ENCODE measurements at regions not wholly inside any gene's neighbourhood (a gene's known extent, or its start where the extent isn't known, plus 50 kb on each side); places are given as distances from the start of the nearest gene placed in this dataset.

DNA sequence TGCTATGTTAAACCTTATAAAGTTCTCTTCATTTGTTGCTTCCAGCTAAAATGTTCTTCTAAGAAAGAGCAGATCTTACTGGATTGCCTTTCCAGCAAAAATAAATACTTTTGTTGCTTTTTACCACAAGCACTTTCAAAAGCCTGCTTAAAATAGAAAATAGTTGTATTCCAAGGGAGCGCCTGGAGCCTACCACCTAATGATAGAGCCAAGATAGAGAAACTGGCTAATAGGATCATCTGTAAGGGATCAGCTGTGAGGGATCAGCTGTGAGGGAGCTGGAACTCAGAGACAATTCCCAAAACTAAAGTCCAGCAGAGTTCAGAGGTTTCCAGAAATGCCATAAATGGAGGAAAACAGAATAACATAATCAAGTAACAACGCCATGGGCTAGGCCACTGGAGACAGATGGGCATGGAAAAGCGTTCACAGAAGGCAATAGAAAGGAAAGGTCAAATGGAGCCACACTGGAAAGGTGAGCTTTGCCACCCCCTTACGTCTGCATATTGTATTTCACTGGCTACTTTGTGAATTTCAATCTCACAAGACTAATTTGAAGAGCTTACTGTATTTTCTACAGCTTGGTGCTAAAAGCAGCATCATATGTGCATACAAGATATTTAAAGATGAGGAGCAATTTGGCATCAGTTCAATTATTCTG is 140.6 kb upstream of the TLE4 start:
- DNase-seq, result no peak

DNA sequence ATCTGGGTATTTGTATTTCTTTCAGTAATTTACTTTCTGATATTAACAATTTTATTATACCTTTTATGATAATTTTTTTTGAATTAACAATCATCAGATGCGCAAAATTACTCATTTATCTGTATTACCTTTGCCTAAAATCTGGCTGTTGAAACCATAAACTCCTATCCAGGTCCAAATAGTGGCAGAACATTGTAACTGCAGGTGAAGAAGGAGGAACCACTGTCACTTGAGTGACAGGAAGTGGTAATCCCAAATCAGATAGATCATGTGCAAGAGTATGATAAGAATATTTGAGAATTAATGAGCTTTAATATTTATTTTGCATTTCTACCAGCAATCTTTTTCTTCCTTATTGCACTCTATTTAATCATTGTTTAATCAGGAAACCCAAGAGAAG is 139.3 kb upstream of the TLE4 start:
- no peak for DNase-seq

DNA sequence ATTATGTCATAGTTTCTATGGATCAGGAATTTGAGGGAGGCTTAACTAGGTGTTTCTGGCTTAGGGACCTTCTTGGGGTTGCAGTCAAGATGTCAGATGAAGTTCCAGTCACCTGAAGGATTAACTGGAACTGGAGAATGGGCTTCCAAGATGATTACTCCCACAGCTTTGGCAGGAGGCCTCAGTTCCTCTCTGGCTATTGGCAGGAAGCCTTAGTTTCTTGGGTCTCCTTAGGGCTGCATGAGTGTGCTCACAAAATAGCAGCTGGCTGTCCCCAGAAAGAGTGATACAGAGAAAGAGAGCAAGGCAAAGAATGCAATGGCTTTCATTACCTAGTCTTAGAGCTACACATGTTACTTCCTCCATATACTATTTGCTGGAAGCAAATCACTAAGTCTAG is 138.1 kb upstream of the TLE4 start:
- no peak for DNase-seq

DNA sequence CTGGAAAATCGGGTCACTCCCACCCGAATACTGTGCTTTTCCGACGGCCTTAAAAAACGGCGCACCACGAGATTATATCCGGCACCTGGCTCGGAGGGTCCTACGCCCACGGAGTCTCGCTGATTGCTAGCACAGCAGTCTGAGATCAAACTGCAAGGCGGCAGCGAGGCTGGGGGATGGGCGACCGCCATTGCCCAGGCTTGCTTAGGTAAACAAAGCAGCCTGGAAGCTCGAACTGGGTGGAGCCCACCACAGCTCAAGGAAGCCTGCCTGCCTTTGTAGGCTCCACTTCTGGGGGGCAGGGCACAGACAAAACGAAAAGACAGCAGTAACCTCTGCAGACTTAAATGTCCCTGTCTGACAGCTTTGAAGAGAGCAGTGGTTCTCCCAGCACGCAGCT is 132.5 kb upstream of the TLE4 start:
- peak; percentile 0 for DNase-seq

DNA sequence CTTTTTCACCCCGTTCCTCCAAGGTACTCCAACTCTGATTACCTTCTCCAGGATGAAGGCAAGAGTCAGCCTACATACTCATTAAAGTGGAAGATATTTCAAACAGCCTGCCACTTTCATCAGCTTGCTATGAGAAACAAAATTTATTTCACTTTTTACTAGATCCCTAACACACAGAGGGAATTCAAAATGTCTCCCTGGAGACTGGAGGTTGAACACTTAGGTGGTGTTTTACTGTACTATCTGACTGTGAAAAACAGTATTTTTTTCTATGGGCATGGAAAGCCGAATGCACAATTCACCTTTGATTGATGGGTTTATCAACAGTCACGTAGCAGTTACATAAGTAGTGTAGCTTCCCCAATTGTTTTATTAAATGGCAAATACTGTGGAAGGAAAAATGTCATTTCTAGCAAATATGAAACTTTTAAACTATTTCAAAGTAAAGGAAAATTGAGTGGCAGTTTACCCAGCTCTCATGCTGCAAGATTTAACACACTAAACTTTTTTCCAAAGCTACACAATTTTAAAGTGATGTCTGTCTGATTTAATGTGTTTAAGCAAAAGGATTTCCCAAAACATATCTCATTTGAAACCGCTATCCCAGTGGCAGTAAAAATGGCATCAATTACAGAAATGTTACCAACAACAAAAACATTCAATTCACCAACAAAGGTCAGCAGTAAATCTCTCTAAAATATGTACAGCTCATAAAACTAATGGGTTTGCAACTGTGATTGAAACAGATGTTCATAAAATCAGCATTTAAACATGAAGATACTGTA is 125.0 kb upstream of the TLE4 start:
- no peak for DNase-seq

DNA sequence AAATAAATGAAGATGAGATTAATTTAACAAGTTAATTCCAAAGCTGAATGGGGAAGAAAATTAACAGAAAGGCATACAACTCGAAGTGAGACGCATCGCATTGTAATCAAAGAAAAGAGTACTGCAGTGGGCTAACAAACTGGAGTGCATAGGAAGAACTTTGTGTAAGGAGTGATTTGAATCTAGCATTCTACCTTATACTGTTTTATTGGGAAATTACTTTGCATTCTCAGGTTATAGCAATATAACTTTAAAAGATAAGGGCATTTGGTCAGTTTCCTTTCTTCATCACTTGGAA is 124.5 kb upstream of the TLE4 start:
- no peak for DNase-seq

DNA sequence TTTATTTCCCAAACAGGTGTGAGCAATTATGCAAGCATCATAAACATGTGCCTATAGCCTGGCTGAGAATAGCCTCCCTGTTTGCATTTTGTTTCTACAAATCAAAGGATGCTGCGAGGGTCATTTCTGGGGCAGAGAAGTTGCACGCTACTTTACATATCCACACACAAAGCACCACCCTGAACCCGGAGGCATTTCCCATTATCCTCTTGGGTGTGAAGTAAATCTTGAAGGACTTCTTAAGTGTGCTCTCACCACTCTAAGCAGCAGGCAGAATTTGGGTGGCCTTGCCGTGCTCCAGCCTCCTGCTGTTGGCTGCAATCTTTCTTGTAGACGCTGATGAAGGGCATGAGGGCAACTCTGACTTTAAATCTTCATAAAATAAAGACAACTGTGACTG is 124.0 kb upstream of the TLE4 start:
- DNase-seq, result no peak

DNA sequence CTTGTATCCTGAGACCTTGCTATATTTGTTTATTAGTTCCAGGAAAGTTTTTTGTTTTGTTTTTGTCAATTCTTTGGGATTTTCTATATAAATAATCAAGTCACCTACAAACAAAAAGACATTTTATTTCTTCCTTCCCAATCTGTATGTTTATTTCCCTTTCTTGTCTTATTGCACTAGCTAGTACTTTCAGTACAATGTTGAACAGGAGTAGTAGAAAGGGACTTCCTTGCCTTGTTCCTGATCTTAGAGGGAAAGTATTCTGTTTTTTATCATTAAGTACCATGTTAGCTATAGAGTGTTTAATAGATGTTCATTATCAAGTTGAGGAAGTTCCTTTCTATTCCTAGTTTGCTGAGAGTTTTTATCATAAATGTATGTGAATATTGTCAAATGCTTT is 119.5 kb upstream of the TLE4 start:
- no peak for DNase-seq

DNA sequence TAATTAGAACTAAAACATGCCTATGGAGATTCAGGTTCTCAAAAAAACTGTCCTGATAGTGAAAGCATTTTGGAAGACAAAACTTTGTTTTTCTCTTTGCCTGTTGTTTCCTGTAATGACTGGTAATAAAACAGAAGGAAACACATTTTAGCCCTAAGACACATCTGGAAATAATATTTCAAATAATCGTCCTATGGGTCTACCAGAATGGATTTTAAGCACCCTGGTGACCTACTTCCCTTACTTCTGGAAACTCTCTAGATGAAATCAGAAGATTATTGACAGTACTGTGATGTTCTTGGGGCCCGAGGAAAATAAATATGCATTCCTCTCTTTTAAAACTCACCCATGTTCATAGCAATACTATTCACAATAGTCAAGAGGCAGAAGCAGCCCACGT is 110.1 kb upstream of the TLE4 start:
- DNase-seq, result no peak

DNA sequence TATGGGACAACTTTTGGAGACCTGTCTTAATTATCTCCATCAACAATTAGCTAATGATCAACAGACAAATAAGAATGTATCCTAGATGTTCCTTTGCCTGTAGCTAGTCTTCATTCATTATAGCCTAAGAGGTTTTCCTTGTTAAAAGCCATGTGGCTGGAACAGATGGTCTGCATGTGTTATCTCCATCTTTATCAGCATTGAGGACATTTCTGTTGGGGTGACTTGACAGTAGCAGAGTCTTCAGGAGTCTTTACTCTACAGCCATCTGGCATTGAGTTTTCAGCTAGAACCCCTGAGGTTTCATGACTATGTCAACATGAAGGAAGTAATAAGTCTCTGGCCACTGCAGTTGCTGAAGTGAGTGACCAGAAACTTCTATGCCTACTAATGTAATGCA is 106.6 kb upstream of the TLE4 start:
- DNase-seq, result no peak

DNA sequence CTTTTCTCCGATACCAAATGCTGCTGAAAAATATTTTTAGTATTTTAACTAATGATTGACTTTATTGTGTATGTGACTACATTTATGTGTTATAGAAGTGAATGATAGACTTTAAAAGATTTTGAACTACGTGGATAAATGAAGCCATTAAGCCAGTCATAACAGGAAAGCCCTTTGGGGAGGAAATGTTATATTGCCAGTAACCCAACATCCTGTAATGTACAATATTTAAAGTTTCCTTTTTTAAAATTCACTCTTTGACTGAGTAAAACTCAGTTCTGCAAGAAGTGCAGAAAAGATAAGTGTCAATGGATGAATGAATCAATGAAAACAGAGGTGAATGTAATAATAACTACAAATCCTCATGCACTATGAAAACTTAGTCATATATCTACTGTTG is 102.6 kb upstream of the TLE4 start:
- no peak for DNase-seq

DNA sequence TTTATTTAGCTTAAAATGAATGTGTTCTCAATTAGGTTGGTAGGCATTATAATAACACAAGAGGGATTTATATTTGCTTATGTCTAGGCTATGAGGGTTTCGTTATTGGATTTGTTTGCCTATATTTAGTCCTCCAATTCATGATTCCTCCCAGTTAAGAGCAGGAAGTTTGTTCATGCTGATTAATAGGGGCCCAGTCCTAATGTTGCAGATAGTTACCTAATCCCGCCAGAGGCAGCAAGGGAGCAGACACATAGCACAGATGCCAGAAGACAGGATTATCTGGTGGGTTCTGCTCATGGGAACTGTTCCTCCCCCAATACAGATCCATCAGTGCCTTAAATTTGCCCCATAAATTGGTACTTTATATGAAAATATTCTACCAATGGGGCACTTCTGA is 100.8 kb upstream of the TLE4 start:
- no peak for DNase-seq

DNA sequence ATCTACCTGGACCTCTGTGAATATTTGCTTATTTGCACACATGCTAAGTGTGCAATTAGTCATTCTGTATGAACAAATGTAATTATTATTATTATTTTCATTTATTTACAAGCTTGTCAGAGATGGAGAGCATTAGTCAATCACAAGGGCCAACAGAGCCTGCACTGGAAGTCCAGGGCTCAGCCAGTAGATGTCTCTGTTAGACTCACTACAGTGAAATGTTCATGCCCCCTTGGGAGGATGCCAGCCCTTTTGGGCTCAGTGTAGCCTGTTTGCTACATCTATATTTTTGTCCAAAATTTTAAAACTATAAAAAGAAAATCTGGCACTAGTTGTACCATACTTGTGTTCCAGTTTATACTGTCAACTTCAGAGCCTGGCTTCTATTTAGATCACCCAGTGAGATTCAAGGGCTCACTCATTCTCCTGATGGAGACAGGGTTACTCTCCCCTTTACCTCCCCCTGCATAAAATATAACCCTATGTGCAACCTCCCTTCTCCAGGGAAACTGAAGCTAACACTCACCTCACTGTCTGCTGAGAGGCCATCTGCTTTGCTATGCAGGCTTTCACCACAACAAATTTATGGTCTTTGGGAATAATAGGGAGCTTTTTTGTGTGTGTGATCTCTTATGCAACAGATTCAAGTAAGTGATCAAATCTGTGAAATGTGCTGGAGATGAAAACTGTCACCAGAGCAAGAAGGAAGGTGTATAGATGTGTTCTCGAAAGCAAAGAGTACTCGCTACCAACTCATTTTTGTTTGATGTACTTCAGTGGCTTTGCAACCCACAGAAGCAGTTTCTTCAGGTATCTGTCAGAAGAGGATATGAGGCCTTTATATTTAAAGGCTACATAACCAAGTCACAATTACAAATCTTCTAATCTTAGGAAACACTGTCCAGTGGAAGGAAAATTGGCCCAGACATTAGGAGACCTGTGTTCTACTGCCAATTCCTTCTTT is 99.9 kb upstream of the TLE4 start:
- DNase-seq, result no peak

DNA sequence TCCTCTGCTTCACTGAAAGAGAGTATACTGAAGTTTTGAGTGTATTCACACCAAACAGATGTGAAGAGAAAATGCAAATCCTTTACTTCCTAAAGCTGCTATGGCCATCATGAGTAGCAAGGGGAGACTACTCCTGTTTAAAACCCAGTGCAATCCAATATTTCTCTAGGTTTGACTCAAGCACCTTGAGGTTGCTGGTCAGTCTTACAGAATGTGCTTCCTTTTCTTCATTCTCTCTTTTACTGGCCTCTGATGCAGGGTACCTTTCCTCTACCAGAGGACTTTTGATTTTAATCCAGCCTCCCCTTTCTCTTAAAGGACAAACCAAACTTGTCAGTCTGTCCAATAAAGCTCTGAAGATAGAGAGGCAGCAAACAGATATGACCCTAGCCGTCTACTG is 98.1 kb upstream of the TLE4 start:
- DNase-seq, result no peak

DNA sequence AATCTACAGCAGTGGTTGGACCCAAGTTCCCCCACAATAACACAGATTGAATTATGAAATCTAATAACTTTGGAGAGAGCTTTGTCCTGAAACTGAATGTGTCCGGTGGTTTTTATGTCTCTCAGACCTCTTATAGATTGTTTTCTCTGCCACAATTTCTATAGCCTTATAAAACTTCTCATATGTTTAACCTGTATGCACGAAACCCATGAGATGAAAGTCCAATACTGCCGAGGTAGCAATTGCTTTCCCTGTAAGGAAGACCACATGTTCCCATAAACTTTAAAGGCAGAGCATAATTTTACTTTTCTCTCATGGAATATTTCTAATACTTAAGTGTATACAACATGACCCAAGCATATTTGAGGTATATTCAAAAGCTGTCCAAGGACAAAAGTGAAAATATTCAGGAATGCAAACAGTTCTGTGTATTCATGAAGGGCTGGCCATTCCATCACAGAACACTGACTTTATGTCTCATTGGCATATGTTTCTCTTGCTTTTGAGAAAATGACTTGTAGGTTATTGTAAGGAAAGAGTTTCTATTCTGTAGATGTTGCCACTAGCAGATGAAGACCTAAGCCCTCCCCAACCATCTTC is 94.4 kb upstream of the TLE4 start:
- no peak for DNase-seq

DNA sequence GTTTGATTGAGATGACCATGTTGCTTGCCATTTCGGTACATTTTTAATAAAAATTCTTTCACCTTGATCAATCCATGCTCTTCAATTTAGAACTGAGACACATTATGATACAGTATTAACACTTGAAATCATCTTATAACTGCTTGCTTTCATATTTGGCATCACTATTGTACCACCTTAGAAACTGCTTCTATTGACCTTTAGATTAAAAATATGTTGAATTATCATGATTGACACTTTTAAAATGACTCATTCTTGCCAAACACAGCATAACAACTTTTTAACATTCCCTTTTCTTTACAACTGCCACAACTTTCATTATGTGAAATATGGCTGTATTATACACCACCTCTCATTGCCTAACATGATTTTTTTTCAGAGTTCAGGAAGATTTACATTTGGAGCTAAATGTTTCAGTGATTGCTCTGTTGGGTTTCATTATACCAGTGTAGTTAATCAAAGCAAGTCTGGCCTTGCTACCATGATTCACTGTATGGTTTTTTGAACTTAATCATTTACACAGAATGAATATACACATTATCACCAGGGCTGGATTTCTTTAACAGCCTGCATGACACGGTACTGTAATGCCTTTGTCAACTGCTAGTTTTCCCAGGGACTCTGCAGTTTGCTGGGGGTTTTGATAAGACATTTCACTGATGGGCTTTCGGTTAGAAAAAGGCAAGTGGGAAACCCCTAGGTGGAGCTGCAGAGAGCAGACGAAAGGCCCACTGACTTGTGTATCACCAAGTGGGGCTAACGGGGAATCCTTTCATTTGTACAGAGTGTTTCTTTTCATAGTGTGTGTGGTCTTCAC is 93.6 kb upstream of the TLE4 start:
- DNase-seq, result no peak

DNA sequence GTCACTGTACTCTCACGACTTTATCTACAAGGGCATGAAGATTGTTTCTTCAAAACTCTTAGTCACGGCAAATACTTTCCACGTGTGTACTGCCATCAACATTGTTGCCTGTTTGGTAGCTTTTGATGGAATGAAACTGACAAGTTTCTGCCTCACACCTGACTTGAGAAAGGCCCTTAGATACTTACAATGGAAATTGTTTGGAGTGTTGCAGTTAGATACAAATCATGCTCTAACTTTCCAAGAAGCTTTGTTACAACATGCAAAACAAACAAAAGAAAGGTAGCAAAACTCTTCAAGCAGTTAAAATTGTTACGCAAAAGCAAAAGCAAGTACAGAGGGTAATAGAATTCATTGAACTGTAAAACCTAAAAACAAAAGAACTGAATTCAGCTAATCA is 91.1 kb upstream of the TLE4 start:
- DNase-seq, result no peak

DNA sequence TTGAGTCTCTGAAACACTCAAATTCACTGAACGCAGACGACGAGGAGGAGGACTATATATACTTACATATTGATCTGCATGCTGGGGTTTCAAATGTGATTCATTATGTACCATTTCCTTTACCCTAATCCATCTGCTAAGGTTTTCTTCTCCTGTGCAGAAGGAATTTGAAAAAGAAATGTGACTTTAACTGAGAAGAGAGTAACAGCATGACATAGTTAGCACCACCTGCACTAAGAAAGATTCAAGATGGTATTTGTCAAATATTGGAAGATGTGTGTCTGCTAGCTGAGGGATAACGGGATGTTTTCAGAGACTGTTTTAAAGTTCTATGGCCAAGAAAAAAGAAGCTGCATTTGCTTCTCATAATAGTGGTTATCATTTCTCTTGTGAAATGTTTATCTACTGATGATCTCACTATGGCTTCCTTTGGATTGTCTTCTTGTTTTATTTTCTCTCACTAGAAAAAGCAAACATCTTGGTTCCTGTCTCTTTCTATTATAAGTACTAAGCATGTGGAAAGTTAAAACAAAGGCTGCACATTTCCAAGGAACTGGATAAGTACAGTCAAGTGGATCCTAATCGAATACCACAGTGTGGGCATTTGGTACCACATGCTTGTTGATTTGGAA is 89.8 kb upstream of the TLE4 start:
- no peak for DNase-seq

DNA sequence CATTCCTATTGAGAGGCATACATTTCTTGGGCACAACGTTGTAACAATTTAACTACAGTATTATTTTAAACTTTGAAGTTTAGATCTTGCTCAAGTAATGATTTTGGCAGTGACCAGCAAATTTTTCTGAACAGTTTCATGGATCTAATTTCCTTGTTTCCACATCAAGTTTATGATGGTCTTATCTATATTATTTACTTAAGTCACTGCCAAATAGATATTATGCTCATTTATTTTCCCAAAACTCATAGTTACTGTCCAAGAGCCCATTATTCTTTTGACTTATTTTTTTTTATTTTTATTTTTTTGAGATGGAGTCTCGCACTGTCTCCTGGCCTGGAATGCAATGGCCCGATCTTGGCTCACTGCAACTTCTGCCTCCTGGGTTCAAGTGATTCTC is 86.5 kb upstream of the TLE4 start:
- no peak for DNase-seq

DNA sequence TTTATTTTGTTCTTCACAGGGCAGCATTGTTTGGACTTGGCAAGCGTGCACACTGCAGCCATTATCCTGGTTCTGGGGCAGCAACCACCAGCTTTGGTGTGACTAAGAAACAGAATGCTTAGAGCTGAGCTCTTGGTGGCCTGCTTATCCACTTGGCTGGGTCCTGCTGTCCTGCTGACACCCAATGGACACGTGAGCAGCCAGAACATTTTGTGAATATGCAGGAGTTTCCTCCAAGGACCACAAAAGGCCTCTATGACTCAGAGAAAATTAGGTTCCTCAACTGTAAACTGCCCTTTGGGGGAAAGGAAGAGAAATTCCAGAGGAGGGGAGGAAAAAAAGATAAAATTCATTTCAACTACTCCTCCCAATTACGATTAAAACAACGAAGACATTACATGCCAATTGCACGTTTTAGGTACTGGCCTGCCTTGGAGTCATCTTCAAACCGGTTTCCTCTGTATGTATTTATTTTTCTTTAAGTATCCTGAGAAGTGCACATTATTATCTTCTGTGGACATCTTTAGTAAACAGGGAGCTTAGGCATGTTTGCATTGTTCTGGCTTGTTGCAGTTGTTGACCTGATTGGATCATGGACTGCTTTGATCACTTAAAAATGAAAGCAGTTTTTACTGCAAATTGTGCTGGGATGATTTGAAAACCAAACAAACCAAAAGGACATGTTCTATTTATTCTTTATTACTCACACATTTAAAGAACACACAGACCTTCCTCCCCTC is 82.3 kb upstream of the TLE4 start:
- peak; percentile 42 for DNase-seq

DNA sequence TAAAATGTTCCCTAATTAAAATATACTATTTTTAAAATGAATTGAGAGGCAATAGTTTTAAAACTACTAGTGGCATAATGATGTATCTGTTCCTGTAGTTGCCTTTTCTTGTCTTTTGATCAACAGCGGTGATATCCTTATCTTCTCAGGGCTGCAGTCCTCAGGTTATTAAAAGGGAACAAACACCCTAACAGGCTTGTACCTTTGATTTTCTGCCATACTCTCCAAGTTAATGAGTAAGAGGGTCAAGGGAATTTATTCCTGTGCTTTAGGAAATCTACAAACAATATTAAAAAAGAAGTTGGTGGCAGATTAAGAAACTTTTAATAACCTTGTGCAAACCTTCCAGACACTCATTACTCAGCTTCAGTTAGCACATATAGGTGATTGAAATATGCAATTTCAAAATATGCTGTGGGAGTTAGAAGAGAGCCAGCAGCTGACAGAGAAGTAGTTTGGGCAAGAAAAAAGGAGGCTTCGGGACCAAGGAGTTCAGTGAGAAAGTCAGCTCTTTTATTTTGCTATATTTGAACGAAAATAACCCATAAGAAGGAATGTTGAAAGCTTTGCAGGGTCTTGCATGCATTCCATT is 81.0 kb upstream of the TLE4 start:
- DNase-seq, result no peak
